Stimulated activated CD4-positive, alpha-beta T cell treated with anti-CD3 and anti-CD28 coated beads, Interleukin-2, amount 100 ng/mL, for 4 hours (primary cell): ENCODE measurements at regions not wholly inside any gene's neighbourhood (a gene's known extent, or its start where the extent isn't known, plus 50 kb on each side); places are given as distances from the start of the nearest gene placed in this dataset.

Source experiments
- DNase-seq: peaks from one replicate; pipeline ENCODE4 v3.0.0-alpha.2; 2020; ENCODE audit warnings: low read depth

DNA sequence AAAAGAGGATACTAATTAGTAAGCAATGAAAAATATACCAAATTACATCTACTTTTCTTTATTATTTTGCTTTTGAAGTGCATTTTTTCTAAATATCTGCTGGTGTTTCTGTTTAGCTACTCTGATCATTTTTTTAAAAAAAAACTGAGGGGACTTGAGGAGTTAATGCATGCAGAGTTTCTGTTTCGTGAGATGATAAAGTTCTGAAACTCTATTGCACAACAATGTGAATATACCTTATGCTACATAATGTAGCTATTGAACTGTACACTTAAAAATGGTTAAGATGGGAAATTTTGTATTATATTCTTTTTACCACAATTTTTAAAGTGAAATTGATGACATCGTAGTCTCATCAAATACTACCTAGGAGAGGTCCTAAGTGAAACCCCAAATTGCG lies 288.3 kb upstream of the NR4A3 start:
- DNase-seq, result no peak

DNA sequence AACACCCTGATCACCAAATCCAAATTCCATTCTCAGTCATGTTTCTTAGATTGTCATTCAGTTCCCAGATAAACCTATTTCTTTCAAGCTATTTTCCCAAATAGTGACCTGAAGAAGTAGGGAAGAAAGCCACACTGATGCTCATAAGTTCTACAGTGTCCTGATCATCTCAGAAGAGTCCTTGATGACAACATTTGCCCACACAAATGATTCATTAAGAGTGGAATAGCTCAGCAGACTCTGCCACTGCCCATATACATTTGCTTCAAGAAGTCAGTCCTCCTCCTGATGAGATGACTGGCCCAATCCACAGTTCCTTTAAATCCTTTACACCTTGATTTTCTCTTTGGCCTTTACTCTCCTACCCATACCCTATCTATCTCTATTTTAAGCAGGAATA lies 283.7 kb upstream of the NR4A3 start:
- no peak for DNase-seq

DNA sequence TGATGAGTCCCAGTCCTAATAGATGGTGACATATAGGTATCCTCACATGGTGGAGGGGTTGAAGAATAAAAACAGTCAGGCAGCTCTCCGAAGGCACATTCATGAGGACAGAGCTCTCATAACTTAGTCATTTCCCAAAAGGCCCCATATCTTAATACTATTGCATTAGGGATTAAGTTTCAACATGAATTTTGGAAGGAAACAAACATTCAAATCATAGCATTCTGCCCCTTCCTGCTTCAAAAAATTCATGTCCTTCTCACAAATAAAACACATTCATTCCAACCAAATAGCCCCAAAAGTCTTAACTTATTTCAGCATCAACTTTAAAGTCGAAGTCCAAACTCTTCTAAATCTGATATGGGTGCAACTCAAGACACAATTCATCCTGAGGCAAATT lies 277.2 kb upstream of the NR4A3 start:
- DNase-seq, result no peak

DNA sequence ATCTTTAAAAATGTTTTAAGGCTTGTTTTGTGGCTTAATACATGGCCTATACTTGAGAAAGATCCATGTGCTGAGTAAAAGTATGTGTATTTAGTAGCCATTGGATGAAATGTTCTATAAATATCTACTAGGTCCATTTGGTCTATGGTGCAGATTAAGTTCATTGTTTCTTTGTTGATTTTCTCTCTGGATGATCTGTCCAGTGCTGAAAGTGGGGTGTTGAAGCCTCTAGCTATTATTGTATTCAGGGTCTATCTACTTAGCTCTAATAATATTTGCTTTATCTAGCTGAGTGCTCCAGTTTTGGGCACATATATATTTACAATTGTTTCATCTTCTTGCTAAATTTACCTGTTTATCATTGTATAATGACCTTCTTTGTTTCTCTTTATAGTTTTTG lies 272.2 kb upstream of the NR4A3 start:
- DNase-seq, result no peak

DNA sequence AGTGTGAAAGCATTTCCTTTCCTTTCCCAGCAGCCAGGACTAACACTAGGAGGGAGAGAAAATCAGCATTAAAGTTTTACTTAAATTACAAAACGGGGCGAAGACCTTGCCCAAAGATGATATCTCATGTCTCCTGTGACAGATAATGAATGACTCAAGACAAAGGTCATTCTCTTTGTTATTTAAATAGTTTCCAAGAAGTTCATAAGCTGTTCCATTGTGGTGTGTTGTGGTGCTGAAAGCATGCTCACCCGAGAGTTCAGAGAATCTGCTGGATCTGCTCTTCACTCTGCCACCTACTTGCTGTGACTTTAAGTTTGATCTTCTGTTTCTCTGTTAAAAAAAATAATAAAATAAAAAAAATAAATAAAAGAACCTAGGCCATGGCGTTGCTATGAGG lies 265.9 kb upstream of the NR4A3 start:
- no peak for DNase-seq

DNA sequence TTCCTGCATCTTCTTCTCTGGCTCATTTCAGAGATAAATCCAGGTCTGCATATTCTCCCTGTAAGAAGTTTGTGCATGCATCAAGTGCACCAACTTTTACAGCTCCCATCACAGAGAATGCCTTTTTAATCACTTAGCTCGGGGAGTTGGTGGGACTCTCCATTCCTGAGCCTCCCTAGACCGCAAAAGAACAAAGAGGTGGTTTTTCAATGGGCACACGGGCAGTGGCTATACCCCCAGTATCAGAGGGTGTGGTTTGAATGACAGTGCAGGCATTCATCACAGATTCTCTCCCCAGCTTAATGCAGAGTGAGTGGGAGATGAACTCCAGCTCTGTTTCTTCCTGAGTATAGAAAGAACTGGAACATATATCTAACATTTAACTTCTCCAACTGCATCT lies 264.7 kb upstream of the NR4A3 start:
- no peak for DNase-seq

DNA sequence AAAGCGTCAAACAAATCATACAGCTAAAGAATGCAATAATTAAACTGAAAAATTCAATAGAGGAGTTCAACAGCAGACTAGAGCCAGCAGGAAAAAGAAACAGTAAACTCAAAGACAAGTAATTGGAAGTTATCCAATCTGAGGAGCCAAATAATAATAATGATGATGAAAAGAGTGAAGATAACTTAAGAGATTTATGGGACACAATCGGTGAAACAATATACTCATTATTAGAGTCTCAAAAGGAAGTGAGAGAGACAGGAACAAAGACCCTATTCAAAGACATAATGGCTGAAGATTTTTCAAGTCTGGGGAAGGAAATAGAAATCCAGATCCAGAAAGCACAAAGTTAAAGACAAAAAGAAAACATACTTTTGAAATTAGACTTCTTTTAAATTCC lies 263.9 kb upstream of the NR4A3 start:
- no peak for DNase-seq

DNA sequence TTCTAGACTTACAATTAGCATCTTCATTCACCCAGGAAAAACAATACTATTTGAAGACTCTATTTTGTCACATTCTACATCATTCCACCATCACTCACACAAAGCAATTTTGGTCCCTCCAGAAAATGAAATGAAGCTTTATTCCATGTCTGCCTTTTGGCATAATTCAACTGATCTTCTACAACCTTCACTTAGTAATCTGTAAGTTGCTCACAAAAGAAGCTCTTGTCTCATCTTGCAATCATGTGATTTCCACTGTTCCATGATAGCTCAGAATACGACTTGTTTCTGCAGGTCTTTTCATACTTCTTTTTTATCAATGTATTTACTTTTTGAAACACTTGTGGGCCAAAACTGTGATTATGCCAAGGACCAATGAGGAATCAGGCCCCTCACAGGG lies 261.9 kb upstream of the NR4A3 start:
- no peak for DNase-seq

DNA sequence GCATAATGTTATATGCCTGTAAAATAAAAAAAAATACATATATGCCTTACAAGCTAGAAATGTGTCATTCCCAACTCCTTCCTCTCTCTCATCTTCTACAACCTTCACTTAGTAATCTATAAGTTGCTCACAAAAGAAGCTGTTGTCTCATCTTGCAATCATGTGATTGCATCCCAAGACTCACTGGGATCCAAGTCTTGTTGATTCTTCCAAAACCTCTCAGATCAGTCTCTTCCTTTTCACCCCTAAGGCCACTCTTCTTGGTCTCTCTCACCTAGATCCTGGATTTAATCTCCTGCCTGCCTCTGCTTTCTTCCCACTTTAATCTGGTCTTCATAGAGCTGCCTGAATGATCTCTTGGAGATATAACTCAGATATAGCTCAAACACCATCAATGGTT lies 261.1 kb upstream of the NR4A3 start:
- DNase-seq, result no peak

DNA sequence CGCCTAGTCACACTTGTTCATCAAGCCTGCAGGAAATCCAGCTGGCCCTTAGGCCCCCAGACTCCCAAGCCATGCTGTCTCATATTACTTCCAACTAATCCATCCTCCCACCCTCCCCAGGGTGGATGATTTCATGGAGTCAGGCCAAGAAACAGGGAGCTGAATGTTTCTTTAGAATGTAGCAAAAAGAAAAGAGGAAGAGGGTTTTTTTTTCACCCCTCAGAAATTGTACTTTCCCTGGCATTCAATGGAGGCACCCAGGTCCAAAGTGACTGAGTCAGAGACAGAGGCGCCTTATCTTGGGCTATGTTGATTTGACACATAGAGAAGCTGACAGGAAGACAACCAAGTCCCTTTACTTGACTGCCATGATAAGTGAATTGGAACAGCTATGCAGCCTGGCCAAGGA lies 260.2 kb upstream of the NR4A3 start:
- DNase-seq, result no peak

DNA sequence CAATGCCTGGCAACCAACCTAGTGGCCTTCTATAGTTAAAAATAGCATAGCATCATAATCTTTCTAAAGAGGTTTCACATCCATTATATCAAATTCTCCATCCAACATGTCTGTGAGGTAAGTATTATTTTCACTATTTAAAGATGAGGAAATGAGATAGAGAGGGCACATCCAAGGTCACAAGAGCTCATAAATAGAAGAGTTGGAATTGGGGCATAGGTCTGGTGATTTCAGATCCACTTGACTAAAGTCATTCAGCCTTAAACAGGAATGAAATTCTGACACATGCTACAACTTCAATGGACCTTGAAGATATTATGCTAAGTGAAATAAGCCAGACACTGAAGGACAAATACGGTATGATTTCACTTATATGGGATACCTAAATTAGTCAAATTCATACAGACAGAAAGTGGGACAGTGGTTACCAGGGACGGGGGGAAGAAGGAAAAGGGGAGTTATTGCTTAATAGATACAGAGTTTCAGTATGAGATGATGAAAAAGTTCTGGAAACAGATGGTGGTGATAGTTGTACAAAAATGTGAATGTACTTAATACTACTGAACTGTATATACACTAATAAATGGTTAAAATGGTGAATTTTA lies 259.6 kb upstream of the NR4A3 start:
- DNase-seq, result no peak

DNA sequence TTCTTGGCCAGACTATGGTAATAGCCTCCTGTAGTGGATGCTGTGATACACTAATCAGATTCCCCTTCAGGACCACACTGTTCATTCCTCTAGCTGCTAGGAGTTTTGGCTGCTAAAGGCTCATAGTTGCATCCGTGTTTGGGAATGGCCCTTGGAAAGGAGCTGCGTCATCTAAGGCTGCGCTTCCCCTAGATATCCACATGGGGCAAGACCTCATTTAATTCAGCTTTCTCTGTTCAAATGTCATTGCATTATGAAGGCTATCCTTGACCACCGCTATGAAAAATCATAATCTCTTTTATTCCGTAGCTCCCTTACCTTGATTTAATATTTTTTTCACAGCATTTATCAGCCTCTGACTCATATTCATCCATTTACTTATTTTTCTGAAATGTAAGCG lies 258.3 kb upstream of the NR4A3 start:
- no peak for DNase-seq

DNA sequence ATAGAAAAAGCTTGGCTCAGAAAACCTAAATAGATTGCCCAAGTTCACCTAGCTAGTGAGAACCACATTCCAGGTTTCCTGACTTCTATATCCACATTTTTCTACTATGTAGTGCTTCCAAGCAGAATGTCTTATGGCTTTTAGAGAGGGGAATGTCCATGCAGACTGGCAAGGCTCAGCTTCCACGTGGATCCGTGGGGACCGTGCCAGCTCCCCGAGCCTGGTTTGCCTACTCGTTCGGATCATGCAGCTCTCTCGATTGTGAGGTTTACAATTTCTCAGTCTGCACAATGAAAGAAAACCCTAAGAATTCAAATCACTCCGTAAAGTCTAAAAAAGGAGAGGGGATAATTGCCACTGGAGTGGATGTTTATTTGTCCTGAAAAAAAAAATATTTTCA lies 256.5 kb upstream of the NR4A3 start:
- no peak for DNase-seq

DNA sequence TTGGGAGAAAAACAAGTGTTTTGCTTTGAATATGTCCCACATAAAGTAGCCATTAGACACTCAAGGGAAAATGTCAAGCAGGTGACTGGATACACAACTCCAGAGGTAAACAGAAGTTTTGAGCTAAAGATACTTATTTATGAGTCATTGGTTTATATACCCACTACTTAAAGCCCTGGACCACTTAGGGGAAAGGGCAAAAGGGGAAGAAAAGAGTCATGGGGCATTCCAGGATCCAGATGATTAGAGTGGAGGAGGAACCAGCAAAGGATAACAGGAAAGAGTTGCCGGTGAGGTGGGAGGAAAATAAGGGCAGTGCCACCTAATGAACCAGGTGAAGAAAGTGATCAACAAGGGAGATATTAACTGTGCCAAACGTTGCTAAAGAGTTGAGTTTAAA lies 254.2 kb upstream of the NR4A3 start:
- DNase-seq, result no peak

DNA sequence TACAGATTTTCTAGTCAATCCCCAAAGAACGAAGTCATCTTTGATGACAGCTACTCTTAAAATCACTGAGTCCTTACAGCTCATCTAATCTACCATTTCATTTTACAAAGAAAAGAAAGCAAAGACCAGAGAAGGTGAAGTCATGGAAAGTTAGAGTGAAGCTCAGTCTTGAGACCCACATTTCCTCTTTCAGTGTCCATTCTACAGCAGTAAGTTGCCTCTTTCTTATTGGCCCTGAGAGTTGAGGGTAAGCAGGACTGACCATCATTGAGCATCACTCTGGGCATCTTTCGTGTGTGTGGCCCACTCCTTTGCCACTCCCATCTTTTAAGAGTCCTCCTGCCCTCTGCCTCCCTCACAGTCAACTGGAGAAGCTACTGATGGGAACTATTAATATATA lies 251.8 kb upstream of the NR4A3 start:
- DNase-seq, result no peak

DNA sequence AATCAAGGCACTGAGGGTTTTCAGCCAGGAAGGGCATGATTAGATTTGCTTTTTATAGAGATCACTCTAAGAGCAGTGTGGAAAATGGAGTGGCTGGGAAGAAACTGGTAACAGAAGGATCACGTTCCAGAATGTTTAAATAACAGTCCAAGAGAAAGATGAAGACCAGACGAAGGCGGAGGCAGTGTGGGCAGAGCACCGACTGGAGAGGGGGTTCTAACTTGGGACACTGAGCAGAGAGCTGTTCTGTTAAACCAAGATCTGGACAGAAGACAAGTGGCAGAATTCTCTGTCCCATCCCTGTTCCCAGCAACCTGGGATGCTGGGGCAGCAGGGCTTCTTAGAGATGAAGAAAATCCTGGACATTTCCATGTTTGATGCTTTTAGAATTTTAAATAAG lies 249.1 kb upstream of the NR4A3 start:
- no peak for DNase-seq

DNA sequence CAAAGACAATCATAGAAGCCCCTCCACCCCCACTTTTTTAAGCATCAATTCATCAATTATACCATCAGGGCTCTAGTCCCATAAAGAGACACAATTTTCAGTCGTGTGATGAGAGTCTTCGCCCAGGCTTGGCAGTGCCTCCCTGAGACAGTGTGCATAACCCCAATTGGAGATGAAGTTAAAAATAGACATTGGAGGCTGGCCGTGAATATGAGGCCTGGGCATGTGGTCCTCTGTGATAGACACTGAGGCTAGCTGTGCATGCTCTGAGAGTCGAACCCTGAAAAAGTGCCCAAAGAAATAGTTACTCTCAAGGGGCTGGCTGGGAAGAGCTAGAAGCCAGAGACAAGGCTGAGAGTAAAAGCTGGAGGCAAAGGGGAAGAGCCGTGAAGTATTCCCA lies 248.6 kb upstream of the NR4A3 start:
- no peak for DNase-seq

DNA sequence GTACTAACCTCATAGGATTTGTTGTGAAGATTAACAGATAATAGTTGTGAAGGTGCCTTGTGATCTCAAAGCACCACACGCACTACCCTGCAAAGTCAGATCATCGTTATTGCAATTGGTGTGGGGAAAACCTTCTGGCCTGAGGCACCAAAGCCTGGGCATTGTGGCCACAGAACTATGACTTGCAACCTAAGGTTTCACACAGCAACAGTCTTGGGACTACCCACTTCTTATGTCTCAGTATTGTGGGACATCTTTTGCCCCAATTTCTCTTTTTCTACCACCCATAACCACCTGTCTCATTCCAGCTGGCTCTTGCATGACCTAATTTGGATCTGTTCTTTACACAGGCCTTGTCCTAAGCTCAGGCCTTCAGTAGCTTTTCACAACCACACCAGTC lies 247.8 kb upstream of the NR4A3 start:
- no peak for DNase-seq

DNA sequence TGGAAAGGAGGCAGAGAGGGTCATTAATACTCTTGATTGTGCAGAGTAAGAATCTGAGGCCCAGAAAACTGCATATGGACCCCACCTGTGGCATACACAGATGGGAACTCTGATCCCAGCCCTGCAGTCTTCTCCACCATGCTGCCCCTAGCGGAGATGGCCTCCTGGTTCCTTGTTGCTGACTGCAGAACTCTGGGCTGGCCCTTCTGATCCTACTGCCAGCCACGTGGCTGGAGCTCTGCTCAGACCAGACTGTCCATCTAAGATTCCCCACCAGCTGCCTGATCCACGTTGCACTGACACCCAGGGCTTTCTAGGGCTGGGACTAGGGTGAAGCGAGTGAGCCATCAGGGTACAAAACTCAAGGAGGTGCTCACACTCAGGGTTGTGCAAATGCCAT lies 245.7 kb upstream of the NR4A3 start:
- no peak for DNase-seq

DNA sequence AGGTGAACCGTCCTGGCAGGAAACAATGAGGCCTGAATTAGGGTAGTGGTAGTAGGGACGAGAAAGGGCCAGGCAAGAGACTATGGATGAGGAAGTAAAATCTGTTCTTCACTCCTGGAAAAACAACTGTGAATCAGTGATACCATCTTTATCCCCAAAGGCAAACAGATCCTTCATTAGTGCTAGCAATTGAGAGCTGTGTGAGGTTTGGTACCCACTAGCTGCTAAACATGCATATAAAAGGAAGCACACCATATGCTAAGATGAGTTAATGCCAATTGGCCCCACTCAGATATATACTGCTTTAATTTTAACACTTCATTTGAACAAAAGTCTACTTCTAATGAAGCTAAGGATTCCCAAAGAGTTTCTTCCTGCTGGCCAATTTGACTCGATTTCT lies 244.8 kb upstream of the NR4A3 start:
- no peak for DNase-seq

DNA sequence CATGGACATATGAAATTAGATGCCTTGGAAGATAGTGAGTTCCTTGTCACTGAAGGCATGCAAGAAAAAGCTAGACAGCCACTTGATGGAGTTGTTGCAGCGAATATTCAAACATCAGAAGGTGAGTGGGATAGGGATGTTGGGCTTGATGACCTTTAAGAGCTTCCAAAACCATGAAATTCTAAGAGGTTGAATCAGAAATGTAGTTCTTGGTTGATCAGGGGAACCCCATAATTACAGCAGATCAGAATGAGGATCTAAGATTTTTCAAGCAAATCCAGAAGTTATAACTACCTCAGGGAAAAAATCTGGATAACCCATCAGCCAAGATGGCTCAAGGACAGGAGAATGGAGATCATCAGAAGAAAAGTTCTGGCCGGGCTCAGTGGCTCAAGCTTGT lies 244.3 kb upstream of the NR4A3 start:
- no peak for DNase-seq

DNA sequence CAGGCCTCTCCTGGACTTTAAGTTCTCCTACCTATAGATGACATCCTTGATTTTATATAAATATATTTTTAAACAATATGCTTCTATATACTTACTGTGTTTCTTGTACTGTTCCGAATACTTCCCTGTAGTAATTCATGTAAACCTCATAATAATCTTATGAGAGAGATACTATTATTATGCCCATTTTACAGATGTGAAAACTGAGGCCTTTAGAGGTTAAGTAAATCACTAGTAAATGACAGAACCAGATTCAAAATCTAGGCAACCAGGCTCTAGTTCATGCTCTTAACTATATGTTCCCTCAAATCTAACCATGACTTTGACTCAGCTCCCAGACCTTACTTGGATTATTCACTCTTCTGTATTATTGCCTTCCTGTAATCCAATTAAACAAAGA lies 243.0 kb upstream of the NR4A3 start:
- DNase-seq, result no peak

DNA sequence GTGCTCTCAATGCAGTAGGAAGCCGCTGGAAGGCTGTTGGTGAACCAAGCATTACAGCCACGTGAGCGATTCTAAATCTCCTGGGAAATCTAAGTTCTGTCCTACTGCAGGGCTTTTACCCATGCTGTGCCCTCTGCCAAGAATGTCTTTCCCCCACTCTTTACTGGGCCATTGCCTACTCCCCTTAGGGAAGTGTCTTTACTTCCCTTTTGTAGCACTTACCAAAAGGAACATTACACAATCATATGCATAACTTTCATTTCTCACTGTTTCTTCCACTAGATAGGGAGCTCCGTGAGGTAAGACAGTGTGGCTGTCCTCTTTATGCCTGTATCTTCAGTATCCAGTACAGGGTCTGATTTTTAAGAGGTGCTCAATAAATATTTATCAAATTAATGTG lies 241.7 kb upstream of the NR4A3 start:
- no peak for DNase-seq

DNA sequence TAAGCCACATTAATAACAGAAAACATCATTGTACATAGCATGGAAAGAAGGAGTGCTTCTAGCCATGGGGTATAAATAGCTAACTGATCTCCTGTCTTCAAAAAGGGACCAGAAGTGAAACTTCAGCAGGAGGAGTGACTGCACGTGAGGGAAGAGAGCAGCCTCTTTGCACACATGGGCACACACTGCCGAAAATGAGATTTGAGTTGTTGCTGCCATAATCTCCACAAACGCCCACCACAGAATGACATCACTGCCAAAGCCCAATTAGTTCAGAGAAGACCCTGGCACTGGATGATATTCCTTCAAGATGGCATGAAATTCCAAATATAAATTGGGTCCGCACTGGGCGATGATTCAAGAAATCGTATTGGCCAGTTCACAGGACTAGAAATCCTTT lies 238.9 kb upstream of the NR4A3 start:
- DNase-seq, result no peak

DNA sequence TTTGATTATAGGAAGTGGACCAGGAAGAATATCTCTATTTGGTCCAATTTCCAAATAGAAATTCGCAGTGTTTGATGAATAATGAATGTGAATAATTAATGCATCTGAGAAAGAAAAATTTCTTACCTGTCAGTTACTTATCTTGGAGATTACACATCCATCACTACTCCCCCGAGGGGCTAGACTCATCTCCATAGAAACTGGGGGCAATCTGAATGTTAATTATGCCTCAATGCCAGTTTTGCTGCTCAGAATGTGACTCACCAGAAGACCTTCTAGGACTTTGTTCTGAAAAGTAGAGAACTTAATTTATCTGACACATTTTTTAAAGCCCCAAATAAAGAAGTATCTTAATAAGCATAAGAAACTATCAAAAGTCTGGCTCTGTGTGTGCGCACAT lies 233.4 kb upstream of the NR4A3 start:
- DNase-seq, result no peak
